Hypothalamus (tissue), 51 donors: ENCODE measurements at regions not wholly inside any gene's neighbourhood (a gene's known extent, or its start where the extent isn't known, plus 50 kb on each side); places are given as distances from the start of the nearest gene placed in this dataset.
"Not testable (repeated sequence)": the region's sequence is repeated elsewhere in the genome, so short reads cannot be mapped to it uniquely, and the experiment has no call there.

Experiments
- DNase-seq, 51 donors: peaks; one replicate each; lab custom pipeline; 2025; lab: John Stamatoyannopoulos, UW

DNA sequence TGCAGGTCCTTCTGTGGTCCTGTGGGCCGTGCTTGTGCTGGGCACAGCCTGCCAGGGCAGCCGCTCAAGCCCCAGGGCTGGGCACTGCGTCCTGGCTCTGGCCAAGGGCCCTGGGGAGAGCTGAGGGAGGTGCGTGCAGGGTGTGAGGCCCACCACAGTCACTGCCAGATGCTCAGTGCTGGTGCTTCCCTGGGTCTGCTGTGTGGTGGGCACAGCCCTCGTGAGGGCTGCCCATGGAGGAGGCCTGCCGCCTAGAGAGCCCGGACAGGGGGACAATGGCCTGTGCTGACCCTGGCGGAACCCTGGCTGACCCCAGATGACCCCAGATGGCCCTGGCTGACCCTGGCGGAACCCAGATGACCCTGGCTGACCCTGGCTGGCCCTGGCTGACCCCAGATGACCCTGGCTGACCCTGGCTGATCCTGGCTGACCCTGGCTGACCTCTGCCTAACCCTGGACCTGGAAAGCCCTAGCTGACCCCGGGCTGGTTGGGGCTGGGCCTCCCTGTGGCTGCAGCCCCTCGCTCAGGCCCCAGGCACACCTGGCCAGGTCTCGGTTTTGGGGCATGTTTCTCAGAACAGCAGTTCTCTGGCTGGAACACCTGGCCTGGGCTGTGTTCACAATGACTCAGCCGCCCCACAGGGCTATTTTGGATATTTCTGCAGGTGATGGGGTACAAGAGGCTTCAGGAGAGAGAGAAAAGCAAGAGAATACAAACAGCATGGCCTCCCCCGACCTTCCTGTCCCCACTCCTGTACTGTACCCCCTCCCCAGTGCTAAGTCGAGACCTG, 55.4 kb downstream of the TMEM121 start:
- DNase-seq, result no peak

DNA sequence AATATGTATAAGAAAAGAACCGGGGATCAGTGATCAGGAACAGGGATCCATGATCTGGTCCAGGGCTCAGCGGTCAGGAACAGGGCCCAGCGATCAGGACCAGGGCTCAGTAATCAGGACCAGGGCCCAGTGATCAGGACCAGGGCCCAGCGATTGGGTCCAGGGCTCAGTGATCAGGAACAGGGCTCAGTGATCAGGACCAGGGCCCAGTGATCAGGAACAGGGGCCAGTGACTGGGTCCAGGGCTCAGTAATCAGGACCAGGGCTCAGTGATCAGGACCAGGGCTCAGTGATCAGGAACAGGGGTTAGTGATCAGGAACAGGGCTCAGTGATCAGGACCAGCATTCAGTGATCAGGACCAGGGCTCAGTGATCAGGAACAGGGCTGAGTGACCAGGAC, 56.3 kb downstream of the TMEM121 start:
- no peak for DNase-seq

DNA sequence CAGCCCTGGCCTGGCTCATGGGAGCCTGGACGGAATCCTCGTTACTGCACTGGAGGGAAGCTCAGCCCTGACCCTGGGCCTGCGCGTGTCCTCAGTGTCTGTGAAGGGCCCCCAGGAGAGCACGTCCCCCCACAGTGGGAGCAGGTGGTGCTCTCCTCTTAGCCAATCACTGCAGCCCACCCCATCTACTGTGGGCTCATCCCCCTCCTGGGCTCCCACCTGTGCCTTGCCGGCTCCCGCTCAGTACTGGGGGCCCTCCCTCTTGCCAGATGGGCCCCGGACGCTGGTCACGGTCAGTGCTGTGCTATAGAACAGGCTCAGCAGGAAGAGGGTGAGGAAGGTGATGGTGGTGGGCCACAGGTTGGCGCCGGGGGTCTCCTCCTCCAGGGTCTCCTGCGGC, 57.5 kb downstream of the TMEM121 start:
- DNase-seq, result not testable (repeated sequence)

DNA sequence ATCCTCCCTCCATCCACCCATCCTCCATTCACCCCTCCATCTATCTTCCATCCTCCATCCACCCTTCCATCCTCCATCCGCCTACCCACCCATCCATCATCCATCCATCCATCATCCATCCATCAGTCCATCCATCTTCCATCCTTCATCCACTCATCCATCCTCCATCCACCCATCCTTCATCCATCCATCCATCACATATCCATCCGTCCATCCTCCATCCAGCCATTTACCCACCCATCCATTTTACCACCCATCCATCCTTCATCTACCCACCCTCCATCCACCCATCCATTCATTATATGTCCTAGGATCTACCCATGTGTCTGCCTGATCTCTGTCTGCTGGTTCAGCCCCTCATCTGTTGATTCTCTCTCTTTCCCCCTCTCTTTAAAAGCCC, 58.9 kb downstream of the TMEM121 start:
- DNase-seq, result not testable (repeated sequence)

DNA sequence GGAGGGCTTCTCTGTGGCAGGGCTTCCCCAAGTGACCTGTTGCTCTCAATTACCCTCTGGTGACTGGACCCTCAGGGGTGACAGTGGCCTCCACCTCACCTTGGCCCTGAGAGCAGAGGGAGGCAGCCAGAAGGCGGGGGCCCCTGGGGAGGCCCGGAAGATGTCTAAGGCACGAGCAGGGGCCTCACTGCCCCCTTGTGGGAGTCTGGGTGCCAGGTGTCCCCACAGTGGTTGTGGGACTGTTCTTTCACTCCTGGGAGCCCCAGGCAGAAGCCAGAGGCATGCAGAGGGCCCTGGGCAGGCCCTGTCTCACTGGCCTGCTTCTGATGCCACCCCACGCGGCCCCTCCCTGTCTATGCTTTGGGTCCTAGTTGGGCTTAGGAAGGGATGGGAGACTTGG, 59.3 kb downstream of the TMEM121 start:
- DNase-seq, result not testable (repeated sequence)

DNA sequence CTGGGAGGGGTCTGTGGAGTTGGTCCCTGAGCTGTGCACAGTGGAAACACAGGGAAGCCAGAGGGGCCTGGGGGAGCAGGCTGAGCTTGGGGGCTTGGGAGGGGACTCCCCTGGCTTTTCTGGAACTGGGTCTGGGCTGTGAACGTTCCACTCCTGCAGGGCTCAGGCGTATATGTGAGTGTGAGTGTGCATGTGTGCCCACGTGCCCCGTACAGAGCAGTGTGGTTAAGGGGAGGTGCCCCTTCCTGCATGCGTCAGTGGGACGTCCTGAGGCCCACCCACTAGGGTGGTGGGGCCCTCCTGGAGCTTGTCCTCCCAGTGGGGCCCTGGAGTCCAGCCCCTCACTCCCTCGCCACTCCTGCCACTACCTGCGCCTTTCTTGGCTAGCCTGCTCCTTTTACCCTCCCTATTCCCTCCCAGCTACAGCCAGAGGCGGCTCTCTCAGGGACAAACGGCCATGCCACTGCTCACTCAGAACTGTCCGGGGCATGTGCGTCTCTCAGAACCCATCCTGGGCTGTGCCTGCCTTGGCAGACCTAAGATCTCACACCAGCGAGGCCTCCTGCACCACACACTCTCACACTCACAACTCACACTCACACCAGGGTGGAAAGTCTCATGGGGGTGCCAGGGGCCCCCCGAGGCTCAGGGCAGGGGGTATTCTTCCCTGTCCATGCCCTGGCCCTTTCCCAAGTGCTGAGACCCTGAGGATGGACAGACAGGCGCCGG, 59.9 kb downstream of the TMEM121 start:
- DNase-seq, result not testable (repeated sequence)

DNA sequence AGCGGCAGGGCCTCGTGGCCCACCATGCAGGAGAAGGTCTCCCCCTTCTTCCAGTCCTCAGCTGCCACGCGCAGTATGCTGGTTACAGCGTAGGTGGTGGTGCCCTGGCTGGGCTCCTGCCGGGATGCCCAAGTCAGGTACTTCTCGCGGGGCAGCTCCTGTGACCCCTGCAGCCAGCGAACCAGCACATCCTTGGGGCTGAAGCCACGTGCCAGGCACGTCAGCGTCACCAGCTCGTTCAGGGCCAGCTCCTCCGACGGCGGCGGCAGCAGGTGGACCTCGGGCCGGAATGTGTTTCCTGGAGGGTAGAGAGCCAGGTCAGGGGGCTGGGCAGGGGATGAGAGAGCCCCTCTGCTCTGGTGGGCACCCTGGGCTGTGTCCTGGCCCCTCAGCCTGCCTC, 60.7 kb downstream of the TMEM121 start:
- not testable (repeated sequence) for DNase-seq

DNA sequence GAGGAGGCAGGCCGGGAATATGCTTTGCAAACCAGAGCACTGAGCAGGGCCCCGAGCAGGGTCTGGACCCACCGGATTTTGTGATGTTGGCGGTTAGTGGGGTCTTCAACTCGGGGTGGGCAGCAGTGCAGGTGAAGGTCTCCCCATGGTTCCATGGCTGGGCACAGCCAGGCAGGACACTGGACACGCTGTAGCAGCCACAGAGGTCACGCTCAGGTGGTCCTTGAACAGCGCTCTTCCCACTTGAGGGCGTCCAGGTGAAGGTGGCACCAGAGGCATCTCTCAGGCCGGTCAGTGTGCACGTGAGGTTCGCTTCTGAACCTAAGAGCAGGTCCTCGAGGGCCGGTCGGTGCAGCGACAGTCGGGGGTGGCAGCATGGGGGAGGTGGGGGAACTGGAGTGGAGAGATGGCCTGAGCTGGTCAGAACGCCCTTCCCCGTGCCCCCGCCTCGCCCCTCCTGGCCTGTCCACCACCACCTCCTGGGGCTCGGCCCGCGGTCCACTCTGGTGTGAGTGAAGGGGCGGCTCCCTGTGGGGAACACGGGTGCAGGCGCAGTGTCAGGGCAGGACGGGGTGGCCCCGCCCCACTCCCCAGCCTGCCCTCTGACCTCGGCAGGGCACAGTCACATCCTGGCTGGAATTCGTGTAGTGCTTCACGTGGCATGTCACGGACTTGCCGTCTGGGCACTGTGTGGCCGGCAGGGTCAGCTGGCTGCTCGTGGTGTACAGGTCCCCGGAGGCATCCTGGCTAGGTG, 61.3 kb downstream of the TMEM121 start:
- not testable (repeated sequence) for DNase-seq

DNA sequence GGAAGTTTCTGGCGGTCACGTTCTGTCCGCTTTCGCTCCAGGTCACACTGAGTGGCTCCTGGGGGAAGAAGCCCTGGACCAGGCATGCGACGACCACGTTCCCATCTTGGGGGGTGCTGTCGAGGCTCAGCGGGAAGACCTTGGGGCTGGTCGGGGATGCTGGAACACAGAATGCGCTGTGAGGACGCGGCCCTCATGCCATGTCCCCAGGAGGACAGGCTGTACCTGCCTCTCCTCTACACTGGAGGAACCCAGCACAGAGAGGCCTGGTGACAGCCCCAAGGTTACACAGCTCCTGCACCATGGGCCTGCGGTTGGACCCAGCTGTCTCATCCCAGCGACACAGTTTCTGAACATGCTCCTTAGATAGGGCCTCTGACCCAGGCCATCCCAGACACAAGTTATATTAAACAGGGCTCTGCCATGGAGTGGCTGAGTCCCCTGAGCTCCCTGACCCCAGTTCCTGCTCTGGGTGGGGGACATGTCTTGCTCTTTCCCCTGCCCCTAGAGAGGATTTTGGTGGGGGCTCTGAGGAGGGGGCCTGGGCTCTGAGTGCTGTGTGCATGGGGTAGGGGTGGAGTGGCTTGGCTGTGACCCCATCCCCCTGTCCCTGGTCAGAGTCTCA, 62.0 kb downstream of the TMEM121 start:
- no peak for DNase-seq

DNA sequence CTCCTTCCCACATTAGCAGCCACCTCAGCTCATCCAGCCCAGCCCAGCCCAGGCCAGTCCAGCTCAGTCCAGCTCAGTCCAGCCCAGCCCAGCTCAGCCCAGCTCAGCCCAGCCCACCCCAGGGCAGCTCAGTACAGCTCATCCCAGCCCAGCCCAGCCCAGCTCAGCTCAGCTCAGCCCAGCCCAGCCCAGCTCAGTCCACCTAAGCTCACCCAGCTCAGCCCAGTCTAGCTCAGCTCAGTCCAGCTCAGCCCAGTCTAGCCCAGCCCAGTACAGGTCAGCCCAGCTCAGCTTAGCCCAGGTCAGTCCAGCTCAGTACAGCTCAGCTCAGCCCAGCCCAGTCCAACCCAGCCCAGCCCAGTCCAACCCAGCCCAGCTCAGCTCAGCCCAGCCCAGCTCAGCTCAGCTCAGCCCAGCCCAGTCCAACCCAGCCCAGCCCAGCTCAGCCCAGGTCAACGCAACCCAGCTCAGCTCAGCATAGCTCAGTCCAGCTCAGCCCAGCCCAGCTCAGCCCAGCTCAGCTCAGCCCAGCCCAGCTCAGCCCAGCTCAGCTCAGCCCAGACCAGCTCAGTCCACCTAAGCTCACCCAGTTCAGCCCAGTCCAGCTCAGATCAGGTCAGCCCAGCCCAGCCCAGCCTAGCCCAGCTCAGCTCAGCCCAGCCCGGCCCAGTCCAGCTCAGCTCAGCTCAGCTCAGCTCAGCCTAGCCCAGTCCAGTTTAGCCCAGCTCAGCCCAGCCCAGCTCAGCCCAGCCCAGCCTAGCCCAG, 63.0 kb downstream of the TMEM121 start:
- no peak for DNase-seq

DNA sequence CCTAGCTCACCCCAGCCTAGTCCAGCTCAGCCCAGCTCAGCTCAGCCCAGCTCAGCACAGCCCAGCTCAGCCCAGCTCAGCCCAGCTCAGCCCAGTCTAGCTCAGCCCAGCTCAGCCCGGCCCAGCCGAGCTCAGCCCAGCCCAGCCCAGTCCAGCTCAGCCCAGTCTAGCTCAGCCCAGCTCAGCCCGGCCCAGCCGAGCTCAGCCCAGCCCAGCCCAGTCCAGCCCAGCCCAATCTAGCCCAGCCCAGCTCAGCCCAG, 63.5 kb downstream of the TMEM121 start:
- not testable (repeated sequence) for DNase-seq

DNA sequence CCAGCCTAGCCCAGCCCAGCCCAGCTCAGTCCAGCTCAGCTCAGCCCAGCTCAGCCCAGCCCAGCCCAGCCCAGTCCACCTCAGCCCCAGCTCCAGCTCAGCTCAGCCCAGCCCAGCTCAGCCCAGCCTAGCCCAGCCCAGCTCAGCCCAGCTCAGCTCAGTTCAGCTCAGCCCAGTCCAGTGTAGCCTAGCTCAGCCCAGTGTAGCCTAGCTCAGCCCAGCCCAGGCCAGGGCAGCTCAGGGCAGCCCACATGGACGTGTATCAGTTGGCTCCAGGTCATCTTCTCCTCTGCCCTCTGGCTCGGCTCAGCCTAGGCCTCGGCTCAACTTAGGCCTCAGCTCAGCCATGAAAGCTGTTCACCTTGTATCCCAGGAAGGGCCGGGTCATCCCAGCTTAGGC, 64.7 kb downstream of the TMEM121 start:
- DNase-seq, result no peak

DNA sequence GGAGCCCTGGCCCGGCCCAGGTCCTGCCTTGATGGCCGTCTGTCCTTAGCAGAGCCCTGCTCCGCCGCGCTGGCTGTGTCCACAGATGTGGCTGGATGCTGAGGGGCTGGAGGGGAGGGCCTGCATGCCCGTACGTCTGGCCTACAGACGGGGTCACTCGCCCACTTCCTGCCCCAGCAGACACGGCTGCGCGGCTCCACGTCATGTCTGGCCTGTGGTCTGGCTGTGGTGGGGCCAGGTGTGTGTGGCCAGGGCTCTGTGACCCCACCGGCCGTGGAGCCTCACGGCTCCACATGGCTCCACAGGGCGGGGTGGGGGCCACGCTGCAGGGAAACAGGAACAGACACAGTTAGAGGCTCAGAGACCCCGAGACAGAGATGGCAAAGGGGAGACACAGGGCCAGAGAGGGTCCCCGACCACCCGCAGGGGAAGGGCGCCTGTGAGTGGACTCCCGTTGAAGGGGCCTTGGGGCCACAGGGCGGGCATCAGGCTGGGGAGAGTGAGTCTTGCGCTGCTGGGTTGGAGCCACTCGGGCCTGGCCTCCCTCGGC, 65.5 kb downstream of the TMEM121 start:
- not testable (repeated sequence) for DNase-seq

DNA sequence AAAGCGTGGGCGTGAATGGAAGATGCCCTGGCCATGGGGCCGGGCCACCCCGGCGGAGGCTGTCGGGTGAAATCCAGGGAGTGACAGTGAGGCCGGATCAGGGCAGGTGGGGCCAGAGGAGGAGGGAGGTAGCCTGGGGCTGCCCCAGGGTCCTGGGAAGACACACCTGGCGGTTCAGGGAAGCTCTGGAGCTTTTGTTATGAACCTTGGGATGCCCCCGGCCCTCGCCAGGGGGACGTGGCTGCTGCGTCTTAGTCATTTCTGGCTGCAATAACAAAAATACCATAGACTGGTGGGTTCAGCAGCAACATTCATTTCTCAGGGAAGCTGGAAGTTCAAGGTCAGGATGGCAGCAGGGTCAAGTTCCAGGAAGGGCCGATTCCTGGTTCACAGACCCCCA, 66.3 kb downstream of the TMEM121 start:
- DNase-seq, result not testable (repeated sequence)

DNA sequence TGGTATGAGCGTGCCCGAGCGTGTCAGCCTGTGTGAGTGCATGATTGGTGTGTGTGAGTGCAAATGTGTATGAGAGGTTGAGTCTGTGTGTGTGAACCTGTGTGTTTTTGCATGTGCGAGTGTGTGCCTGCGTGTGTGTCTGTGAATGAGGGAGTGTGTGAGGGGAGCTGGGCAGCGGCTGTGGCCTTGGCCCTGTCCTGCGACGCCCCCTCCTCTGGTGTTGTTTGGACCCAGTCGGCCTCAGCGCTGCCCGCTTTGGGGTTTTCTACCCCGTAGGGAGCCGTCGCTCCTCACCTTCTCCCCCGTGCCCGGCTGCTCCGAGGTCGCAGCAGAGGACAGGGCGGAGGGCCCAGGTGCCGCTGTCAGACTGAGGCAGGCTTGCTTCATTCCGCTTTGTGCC, 69.0 kb downstream of the TMEM121 start:
- not testable (repeated sequence) for DNase-seq

DNA sequence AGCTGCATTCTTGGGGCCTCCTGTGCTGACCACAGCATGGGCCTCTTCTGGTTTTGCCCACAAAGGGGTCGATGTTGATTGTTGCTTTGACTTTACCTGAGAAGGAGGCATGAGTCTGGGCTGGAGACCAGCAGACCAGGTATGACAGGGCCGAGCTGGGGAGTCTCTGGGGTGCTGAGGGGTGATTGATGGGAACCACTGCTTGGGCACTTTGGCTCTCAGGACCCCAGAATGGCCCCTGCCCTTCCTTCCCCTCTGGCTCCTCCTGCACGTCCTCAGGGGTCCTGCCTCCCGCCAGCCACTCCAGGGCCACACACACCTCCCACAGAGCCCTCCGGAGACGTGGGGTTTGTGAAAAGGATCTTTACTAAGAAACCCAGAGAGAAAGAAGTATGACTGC, 70.0 kb downstream of the TMEM121 start:
- not testable (repeated sequence) for DNase-seq

DNA sequence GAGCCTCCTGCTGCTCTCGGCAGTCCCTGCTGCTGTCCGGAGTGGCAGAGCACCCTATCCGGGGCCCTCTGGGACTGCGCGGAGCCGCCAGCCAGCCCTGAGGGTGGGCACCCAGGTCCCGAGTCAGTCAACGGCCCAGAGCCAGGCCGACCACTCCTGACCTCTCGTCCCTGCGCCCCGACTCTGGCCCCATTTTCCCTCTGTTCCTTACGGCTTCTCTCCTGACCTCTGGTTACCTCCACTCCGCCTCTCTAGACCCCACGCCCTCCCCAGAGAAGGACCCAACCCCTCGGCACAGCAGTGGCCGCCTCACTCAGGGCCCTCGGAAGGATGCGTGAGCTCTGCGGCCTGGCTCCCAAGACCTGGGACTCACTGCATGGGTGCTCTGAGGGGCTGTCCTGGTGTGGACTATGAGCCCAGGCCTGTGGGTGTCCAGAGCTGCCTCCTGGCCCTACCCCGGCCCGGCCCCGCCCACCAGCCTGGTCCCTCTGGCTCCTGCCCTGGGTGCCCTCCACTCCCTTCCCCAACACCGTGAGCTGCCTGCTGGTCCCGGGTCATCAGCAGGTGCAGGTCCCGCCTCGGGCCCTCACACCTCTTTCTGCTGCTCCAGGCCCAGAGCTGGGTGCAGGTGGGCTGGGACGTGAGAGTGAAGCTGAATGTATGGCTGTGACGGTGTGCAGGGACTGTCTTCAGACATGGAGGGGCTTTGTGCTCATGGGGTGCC, 71.8 kb downstream of the TMEM121 start:
- DNase-seq, result not testable (repeated sequence)

DNA sequence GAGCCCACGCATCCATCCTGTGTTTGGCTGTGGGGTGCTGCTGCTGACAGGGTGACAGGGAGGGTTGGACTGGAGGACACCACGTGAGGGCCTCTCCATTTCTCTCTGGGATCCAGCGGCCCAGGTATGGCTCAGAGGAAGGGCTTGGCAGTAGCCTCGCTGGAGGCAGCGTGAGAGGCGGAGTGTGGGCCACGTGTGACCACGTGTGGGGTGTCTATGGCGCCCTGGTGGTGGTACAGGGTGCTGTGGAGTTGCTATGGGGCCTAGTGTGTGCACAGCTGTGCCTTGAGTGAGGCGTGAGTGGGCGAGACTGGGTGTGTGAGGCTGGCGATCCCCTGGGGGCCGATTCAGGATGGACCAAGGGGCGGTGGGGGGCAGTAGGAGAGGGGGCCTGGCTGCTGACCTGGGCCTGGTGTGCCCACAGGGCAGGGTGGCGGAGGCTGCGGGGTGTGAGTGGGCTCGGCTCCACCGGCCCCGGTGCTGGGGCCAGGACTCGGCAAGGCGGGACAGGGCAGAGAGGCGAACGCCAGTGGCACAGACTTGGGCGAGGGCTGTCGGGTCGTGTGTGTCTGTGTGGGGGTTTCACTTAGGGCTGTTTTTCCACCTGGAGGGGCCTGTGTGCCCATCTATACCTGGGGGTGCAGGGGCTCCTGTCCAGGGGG, 72.7 kb downstream of the TMEM121 start:
- not testable (repeated sequence) for DNase-seq
